ENCODE measurements at regions not wholly inside any gene's neighbourhood (a gene's known extent, or its start where the extent isn't known, plus 50 kb on each side); places are given as distances from the start of the nearest gene placed in this dataset.
"Not testable (repeated sequence)": the region's sequence is repeated elsewhere in the genome, so short reads cannot be mapped to it uniquely, and the experiment has no call there.

DNA sequence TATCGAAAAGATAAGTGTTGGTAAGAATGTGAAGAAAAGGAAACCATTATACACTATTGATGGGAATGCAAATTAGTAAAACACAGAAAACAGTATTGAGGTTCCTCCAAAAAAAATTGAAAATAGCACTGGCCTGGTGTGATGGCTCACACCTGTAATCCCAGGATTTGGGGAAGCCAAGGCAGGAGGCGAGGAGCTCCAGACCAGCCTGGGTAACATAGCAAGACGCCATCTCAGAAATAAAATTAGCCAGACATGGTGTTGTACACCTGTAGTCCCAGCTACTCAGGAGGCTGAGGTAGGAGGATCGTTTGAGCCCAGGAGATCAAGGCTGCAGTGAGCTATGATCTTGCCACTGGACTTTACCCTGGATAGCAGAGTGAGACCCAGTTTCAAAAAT is 5303.4 kb upstream of the TPTE start:
- DNase-seq (ENCODE audit: low spot score): not testable (repeated sequence)

DNA sequence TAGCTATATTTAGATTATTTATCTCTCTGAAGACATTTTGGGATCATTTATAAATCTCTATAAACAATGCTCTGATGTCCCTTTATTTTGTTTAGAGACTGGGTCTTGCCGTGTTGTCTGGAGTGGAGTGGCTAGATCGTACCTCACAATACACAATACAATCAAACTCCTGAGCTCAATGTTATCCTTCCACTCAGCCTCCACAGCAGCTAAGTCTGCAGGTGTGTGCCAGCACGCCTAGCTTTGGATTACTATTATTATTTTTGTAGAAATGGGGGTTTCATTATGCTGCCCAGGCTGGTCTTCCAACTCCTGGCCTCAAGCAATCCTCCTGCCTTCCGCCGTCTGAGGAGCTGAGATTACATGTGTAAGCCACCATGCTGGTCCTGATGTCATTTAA is 5301.4 kb upstream of the TPTE start:
- not testable (repeated sequence) for DNase-seq (ENCODE audit: low spot score)

DNA sequence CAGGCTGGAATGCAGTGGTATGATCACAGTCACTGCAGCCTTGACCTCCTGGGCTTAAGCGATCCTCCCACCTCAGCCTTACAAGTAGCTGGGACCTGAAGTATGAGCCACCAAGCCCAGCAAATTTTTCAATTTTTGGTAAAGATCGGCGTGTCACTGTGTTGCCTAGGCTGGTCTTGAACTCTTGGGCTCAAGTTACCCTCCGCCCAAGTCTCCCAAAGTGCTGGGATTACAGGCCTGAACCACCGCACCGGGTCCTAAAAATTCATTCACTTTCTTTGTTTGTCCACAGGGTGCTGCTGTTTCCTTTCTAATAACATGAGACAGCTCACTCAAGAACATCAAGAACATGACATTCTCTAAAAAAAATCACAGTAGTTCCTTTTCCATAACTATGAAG is 5300.9 kb upstream of the TPTE start:
- peak; percentile 32 for DNase-seq (ENCODE audit: low spot score)

DNA sequence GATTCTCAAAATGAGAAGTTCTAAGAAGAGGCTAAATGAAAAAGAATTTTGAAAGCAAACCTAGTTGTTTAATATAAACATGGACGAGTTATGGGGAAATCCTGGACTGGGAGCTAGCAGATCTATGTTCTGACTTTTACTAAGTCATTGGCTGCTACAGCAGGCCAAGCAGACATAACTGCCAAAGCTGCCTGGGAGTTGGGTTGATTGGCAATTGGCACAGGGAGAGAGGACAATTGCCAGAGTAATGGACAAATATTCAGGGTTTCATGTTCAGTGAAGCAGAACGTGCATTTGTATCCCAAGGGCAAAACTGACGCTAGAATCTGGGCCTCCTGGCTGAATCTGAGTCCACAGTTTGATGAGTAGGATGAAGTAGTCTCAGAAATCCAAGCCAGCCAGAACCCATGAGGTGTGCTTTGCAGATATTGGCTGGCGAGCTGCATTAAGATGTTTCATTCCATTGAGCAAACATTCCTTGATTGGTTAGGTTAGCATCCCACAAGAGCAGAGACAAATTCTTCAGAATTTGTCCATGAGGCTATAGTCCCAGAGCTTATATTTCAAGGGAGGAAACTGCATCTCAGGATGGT is 5299.8 kb upstream of the TPTE start:
- not testable (repeated sequence) for DNase-seq (ENCODE audit: low spot score)

DNA sequence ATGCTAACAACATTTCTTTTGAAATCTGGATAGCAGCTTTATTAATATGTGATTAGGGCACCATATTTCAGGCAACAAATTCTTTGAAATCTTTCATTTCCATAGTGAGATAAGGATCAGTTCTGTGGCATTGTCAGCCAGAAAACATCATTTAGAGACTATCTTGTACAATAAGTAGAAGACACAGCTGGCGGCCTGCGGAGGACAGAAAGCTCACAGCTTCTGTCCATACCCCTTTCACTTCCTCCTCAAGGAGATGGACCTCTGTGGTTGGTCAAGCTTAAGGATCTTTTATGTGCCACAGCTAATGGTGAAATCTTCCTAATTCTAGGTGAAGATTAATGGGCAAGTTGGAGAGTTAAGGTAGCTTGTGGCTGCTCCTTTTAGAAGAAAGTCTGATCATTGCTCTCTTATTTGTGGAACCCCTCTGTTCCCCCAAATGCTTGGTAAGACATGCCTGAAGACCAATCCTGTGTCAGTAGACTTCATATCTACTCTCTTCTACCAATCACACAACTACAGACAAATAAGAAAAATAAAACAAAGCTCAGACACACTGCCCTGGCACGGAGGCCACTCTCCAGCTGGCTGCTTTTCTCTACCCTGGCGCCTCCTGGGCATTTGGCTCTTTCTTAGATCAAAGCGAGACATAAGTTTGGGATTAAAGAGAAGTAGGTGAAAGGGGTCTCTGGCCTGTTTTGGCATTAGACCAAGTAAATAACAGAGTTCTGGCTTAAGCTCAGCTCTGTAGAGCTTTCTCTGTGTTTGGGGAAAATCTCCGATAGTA is 5298.2 kb upstream of the TPTE start:
- not testable (repeated sequence) for DNase-seq (ENCODE audit: low spot score)

DNA sequence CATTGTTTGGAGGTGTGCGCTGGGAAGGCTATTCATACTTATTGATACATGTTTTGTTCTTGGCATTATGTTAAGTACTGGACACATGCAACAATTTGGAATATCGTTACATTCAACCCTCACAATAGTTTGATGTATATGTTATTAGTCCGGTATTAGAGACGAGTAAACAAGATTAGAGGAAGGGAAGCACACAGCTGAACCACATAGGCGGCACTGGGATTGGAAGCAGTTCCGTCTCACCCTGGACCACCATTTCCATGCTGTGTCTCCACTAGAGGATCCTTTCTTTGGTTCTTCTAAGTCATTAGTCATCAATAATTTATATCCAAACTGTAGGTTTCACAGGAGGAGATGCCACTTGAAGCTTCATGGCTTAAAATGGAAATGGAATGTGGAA is 5297.2 kb upstream of the TPTE start:
- not testable (repeated sequence) for DNase-seq (ENCODE audit: low spot score)

DNA sequence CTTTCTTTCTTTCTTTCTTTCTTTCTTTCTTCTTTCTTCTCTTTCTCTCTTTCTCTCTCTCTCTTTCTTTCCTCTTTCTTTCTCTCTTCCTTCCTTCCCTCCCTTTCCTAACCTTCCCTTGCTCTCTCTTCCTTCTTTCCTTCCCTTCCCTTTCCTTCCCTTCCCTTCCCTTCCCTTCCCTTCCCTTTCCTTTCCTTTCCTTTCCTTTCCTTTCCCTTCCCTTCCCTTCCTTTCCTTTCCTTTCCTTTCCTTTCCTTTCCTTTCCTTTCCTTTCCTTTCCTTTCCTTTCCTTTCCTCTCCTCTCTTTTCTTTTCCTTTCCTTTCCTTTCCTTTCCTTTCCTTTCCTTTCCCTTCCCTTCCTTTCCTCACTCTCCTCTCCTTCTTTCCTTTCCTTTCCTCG is 5294.1 kb upstream of the TPTE start:
- not testable (repeated sequence) for DNase-seq (ENCODE audit: low spot score)

DNA sequence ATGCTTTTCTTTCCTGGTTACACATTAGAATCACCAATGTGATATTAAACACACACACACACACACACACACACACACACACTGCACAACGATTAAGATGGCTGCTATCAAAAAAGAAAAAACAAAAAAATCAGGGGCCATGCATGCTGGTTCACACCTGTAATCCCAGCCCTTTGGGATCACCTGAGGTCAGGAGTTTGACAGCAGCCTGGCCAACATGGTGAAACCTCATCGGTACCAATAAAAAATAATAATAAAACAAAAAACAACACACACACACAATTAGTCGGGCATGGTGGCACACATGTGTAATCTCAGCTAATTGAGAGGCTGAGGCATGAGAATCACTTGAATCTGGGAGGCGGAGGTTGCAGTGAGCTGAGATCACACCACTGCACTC is 5290.8 kb upstream of the TPTE start:
- not testable (repeated sequence) for DNase-seq (ENCODE audit: low spot score)

DNA sequence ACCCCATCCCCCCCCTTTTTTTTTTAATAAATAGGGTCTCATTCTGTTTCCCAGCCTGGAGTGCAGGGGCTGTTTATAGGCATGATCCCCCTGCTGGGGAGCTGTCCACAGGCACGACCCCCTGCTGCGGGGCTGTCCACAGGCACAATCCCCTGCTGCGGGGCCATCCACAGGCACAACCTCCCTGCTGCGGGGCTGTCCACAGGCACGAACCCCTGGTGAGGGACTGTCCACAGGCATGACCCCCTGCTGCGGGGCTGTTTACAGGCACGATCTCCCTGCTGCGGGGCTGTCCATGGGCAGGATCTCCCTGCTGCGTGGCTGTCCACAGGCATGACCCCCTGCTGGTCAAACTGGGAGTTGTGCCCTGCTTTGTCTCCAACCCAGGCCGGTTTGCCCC is 5290.1 kb upstream of the TPTE start:
- not testable (repeated sequence) for DNase-seq (ENCODE audit: low spot score)

DNA sequence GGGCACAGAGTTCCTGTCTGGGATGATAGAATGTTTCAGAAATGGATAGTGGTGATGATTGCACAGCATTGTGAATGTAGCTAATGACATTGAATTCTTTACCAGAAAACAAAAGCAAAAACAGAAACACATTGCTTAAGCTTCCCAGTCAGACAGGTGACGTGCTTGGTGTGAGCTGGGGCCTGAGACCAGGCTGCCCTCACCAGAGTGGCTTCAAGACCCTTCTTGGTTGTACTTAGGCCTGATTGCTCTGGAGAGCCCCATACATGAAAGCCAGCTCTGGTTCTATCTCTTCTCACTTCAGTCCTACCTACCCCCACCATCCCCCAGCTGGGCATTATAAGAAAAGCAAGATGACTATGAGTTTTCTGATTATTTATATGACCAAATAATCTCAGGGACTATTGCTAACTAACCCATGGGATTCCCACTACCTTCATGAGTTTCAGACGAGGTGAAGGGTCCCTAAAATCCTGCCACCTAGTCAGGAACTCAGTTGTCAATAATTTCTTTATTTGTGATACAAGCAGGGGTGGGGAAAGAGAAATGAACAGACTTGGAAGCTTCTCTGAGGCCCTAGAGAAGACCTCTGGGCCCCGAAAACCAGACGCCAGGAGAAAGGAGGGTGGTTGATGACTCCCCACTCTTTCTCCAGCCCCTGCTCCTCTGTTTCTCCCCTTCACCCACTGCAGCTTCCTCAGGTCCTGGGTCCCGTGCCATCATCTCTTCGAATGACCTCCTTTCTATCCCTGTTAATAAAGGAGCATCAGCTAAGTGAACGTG is 5289.0 kb upstream of the TPTE start:
- DNase-seq (ENCODE audit: low spot score): not testable (repeated sequence)

DNA sequence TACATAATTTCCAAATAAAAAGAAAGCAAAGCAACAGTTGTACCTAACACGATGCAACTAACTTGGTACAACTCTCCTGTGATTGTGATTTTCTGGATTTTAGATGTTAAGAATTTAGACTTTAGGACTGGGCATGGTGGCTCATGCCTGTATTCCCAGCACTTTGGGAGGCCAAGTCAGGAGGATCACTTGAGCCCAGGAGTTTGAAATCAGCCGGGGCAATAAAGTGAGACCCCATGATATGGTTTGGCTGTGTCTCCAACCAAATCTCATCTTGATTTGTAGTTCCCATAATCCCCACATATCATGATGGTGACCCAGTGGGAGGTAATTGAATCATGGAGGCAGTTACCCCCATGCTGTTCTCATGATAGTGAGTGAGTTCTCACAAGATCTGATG is 5285.6 kb upstream of the TPTE start:
- DNase-seq (ENCODE audit: low spot score): not testable (repeated sequence)

DNA sequence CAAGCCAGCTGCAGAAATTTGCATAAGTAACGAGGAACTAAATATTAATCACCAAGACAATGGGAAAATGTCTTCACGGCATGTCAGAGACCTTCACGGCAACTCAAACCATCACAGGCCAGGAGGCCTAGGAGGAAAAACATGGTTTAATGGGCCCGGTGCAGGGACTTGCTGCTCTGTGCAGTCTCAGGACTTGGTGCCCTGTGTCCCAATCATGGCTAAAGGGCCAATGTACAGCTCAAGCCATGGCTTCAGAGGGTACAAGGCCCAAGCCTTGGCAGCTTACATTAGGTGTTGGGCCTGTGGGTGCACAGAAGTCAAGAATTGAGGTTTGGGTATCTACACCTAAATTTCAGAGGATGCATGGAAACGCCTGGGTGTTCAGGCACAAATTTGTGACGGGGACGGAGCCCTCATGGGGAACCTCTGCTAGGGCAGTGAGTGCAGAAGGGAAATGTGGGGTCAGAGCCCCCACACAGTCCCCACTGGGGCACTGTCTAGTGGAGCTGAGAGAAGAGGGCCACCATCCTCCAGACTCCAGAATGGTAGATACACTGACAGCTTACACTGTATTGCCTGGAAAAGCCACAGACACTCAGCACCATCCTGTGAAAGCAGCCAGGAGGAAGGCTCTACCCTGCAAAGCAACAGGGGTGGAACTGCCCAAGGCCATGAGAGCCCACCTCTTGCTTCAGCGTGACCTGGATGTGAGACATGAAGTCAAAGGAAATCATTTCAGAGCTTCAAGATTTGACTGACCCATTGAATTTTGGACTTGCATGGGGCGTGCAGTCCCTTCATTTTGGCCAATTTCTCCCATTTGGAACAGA is 5284.3 kb upstream of the TPTE start:
- DNase-seq (ENCODE audit: low spot score): not testable (repeated sequence)

DNA sequence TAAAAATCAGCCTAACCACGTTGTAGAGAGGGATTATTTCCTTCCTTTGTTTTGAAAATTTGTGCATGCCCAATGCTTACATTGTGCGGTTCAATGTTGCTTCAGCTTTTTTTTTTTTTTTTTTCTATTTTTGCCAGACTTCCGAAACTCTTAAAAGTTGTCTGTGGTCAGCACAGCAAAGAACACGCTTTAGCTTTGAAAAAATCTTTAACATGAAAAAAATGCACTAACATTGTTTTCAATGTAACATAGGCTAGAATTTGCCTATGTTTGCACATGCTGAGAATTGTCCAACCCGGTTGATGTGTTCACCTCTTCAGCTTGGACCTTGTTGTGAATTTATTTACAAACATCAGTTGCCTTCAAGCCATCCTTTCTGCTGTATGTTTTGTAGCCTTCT is 5280.9 kb upstream of the TPTE start:
- DNase-seq (ENCODE audit: low spot score): not testable (repeated sequence)

DNA sequence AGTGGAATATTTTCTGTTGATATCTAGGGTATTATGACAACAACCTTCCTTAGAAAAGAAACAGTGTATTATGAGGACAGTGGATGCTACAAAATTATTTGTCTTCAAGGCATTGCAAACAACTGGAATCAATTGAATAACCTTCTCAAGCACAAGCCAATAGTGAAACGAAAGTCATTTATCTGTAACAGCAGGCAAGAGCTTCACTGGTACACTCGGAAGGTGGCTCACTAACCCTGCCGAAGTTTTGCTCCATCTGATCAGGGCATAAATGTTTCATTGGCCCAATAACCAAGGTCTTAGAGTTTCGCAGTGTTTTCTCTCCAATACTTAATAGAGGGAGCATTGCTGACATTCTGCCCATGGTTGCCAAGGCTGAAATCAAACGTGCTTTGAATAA is 5278.7 kb upstream of the TPTE start:
- not testable (repeated sequence) for DNase-seq (ENCODE audit: low spot score)

DNA sequence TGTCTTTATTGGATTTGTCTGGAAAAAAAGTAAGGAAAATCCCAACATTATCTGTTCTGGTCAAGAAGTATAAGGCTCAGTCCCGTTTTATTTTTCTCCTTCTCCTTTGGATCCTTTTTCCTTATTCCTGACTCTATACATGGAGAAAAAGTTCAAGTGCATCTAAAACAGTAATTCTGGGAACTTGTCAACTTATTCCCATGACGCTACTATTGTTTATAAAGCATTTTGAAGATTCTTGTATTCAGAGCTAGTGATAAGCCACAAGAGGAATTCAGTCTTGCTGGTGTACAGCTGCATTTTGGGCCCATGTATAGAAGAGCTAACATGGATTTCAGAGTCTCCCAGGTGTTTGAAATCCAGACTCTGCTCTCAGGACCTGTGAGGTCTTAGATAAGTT is 5278.1 kb upstream of the TPTE start:
- DNase-seq (ENCODE audit: low spot score): not testable (repeated sequence)

DNA sequence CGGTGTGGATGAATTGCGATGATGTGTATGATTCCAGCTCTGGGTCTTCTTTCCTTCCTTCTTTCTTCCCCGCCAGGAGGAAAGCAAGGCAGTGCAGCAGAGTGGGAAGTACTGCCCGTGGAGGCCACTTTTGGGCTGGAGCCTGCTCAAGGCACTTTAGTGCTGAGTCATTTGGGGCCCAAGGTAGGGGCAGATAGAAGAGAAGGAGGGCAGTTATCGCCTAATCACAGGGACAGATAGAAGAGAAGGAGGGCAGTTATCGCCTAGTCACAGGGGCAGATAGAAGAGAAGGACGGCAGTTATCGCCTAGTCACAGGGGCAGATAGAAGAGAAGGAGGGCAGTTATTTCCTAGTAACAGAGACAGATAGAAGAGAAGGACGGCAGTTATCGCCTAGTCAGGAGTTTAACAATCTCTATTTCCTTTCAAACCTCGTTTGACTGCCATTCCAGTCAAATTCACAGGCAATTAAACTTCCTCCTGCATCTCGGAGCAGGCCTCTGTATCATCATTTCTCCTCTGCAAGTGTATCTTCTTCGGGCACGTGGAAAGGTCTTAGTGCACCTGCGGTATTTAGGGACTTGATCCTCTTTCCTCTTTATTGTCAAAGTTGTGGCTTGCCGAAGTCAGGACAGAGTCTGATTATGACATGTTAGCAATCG is 5277.5 kb upstream of the TPTE start:
- DNase-seq (ENCODE audit: low spot score): not testable (repeated sequence)

DNA sequence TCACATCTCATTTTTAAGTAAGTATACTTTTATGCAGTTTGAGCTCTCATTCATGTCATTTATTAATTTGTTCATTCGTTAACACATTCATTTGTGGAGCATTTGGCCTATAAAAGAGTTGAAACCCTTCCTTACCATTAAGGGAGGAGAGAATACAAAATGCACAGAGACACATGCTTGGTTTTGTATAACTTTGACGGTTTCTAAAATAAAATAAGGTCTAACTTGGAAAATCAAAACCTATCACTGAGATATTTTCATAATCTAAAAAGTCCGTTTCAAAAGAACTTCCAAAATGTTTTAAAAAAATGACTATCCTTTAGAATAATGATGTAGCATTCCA is 5277.0 kb upstream of the TPTE start:
- not testable (repeated sequence) for DNase-seq (ENCODE audit: low spot score)

DNA sequence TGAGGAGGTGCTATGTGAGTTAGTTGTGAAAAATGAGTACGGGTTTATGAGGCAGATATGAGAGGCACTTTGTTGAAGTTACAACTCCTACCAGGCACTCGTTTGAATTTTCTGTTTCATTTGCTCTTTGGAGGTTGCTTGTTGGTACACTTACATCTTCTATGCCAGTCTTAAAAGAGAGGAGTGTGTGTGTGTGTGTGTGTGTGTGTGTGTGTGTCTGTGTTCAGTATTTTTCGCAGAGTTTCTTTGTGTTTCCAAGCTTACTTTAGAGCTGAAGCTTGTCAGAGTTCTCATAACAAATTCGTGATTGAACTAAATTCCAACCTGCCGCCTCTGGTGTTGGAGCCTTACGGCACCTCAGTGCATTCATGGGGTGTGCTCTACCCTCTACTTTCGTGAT is 5276.4 kb upstream of the TPTE start:
- not testable (repeated sequence) for DNase-seq (ENCODE audit: low spot score)

DNA sequence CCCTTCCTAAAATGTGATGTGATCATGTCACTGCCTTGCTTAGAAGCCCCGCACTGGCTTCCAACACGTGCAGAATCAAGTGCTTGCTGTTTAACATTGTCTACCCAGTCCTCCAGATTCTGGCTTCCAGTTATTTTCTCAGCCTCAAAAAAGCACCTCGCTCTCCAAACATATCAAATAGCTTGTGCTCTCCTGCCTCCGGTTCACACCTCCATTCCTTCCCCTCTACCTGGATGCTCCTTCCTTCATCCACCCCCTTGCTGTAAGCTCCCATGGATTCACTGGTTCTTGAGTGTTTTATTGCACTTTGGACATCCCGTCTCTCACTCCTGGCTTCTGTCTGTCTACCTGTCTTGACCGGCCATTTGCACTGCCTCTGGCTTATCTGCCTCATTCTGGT is 5275.0 kb upstream of the TPTE start:
- DNase-seq (ENCODE audit: low spot score): not testable (repeated sequence)

DNA sequence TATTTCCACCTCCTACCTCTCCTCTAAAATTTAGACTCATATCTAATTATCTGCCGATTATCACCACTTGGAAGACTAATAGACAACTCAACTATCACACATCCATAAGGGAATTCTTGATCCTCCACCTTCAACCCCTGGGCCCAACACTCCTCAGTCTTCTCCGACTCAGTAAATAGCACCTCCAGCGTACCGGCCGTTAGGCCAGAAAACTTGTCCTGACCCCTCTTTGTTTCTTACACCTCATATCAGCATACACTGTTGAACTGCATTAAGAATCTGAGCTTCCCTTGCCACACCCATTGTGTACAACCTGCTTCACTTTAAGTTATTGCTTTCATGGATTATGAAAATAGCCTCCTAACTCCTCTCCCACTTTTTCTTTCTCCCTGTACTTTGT is 5274.0 kb upstream of the TPTE start:
- DNase-seq (ENCODE audit: low spot score): not testable (repeated sequence)

DNA sequence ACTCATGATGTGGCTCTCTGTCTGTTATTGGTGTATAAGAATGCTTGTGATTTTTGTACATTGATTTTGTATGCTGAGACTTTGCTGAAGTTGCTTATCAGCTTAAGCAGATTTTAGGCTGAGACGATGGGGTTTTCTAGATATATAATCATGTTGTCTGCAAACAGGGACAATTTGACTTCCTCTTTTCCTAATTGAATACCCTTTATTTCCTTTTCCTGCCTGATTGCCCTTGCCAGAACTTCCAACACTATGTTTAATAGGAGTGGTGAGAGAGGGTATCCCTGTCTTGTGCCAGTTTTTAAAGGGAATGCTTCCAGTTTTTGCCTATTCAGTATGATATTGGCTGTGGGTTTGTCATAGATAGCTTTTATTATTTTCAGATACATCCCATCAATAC is 5271.3 kb upstream of the TPTE start:
- not testable (repeated sequence) for DNase-seq (ENCODE audit: low spot score)
